K562 (cell line): ENCODE measurements at regions not wholly inside any gene's neighbourhood (a gene's known extent, or its start where the extent isn't known, plus 50 kb on each side); places are given as distances from the start of the nearest gene placed in this dataset.

Experiments used
- PCBP2 ChIP-seq: fragments of 200-400 bp; formaldehyde crosslinking; IDR thresholded peaks from 2 replicates; pipeline ENCODE4 v1.6.1; 2018; ENCODE audit warnings: low read length, low read depth, mild to moderate bottlenecking, moderate library complexity; ENCODE audit not compliant: poor library complexity, severe bottlenecking
- TF ChIP-seq, protein P1 (sequence below): IDR thresholded peaks from 3 replicates; pipeline ENCODE4 v1.6.1; 2011; ENCODE audit warnings: borderline replicate concordance, mild to moderate bottlenecking, moderate library complexity; ENCODE audit not compliant: insufficient read length; ENCODE audit errors: extremely low read depth
- TF ChIP-seq, protein P2 (sequence below): fragments of 250-450 bp; sonication (Bioruptor Pico); IDR thresholded peaks from 2 replicates; pipeline ENCODE4 v1.8.0; 2021; ENCODE audit warnings: moderate library complexity, mild to moderate bottlenecking, inconsistent platforms
- TF ChIP-seq, protein P3 (sequence below): sonication (generic); formaldehyde crosslinking; IDR thresholded peaks from 2 replicates; pipeline ENCODE4 v1.8.1; 2023; ENCODE audit warnings: missing genetic modification reagents, mild to moderate bottlenecking, borderline replicate concordance

DNA sequence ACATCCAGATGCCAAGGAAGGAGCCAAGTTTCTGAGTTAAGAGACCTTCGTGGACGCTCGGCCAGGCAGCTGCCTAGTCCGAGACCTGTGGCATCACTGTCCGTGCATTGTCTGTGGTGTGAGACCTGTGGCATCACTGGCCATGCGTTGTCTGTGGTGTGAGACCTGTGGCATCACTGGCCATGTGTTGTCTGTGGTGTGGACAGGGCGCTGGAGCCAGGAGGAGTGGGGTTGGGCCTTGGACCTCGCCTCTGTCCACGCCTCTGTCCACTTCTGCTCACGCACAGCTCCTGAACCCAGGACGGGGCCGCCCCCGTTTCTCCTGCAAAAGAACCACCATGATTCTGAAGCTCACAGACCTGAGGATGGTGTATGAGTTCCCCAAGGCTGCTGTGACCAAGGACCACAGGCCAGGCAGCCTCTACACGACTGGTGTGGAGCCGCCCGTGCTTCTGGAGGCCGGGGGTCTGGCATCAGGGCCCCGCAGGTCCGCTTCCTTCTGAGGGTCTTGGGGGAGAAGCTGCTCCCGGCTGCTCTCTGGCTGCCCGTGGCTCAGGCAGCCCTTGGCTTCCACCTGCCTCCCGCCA lies 1218.3 kb downstream of the BRD1 start (continued):
- TF ChIP-seq, protein P1, sequence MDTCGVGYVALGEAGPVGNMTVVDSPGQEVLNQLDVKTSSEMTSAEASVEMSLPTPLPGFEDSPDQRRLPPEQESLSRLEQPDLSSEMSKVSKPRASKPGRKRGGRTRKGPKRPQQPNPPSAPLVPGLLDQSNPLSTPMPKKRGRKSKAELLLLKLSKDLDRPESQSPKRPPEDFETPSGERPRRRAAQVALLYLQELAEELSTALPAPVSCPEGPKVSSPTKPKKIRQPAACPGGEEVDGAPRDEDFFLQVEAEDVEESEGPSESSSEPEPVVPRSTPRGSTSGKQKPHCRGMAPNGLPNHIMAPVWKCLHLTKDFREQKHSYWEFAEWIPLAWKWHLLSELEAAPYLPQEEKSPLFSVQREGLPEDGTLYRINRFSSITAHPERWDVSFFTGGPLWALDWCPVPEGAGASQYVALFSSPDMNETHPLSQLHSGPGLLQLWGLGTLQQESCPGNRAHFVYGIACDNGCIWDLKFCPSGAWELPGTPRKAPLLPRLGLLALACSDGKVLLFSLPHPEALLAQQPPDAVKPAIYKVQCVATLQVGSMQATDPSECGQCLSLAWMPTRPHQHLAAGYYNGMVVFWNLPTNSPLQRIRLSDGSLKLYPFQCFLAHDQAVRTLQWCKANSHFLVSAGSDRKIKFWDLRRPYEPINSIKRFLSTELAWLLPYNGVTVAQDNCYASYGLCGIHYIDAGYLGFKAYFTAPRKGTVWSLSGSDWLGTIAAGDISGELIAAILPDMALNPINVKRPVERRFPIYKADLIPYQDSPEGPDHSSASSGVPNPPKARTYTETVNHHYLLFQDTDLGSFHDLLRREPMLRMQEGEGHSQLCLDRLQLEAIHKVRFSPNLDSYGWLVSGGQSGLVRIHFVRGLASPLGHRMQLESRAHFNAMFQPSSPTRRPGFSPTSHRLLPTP, result no peak
- no peak for TF ChIP-seq PCBP2
- TF ChIP-seq, protein P2, sequence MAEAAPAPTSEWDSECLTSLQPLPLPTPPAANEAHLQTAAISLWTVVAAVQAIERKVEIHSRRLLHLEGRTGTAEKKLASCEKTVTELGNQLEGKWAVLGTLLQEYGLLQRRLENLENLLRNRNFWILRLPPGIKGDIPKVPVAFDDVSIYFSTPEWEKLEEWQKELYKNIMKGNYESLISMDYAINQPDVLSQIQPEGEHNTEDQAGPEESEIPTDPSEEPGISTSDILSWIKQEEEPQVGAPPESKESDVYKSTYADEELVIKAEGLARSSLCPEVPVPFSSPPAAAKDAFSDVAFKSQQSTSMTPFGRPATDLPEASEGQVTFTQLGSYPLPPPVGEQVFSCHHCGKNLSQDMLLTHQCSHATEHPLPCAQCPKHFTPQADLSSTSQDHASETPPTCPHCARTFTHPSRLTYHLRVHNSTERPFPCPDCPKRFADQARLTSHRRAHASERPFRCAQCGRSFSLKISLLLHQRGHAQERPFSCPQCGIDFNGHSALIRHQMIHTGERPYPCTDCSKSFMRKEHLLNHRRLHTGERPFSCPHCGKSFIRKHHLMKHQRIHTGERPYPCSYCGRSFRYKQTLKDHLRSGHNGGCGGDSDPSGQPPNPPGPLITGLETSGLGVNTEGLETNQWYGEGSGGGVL (CRISPR knock-in tag), result no peak
- TF ChIP-seq, protein P3, sequence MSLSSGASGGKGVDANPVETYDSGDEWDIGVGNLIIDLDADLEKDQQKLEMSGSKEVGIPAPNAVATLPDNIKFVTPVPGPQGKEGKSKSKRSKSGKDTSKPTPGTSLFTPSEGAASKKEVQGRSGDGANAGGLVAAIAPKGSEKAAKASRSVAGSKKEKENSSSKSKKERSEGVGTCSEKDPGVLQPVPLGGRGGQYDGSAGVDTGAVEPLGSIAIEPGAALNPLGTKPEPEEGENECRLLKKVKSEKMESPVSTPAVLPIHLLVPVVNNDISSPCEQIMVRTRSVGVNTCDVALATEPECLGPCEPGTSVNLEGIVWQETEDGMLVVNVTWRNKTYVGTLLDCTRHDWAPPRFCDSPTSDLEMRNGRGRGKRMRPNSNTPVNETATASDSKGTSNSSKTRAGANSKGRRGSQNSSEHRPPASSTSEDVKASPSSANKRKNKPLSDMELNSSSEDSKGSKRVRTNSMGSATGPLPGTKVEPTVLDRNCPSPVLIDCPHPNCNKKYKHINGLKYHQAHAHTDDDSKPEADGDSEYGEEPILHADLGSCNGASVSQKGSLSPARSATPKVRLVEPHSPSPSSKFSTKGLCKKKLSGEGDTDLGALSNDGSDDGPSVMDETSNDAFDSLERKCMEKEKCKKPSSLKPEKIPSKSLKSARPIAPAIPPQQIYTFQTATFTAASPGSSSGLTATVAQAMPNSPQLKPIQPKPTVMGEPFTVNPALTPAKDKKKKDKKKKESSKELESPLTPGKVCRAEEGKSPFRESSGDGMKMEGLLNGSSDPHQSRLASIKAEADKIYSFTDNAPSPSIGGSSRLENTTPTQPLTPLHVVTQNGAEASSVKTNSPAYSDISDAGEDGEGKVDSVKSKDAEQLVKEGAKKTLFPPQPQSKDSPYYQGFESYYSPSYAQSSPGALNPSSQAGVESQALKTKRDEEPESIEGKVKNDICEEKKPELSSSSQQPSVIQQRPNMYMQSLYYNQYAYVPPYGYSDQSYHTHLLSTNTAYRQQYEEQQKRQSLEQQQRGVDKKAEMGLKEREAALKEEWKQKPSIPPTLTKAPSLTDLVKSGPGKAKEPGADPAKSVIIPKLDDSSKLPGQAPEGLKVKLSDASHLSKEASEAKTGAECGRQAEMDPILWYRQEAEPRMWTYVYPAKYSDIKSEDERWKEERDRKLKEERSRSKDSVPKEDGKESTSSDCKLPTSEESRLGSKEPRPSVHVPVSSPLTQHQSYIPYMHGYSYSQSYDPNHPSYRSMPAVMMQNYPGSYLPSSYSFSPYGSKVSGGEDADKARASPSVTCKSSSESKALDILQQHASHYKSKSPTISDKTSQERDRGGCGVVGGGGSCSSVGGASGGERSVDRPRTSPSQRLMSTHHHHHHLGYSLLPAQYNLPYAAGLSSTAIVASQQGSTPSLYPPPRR (CRISPR knock-in tag), result no peak
